GM18499 (cell line): ENCODE measurements at regions not wholly inside any gene's neighbourhood (a gene's known extent, or its start where the extent isn't known, plus 50 kb on each side); places are given as distances from the start of the nearest gene placed in this dataset.
"Not testable (repeated sequence)": the region's sequence is repeated elsewhere in the genome, so short reads cannot be mapped to it uniquely, and the experiment has no call there.

Experiments
- ATAC-seq: cut with Tn5 transposase; IDR thresholded peaks from one replicate; pipeline ENCODE4 v1.9.1; 2021; ENCODE audit warnings: moderate number of reproducible peaks; ENCODE audit not compliant: insufficient read depth, unreplicated experiment

DNA sequence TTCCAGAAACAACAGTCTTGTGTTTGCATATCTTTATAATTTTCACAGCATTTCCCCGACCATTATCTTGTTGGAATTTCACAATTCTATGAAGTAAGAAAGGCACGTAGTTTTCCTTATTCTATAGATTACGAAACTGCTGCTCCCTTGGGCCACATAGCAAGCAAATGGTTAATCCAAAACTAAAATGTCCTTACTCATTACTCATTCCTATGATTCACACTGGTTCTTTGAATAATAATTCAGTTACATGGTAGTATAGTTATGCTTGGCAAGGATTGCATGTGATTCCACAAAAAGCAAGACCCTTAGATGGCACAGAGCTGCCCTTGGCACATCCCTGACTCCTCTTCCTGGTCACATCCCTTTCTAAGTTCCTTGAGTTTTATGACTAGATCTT is 51.2 kb downstream of the OR13H1 start:
- ATAC-seq, result no peak

DNA sequence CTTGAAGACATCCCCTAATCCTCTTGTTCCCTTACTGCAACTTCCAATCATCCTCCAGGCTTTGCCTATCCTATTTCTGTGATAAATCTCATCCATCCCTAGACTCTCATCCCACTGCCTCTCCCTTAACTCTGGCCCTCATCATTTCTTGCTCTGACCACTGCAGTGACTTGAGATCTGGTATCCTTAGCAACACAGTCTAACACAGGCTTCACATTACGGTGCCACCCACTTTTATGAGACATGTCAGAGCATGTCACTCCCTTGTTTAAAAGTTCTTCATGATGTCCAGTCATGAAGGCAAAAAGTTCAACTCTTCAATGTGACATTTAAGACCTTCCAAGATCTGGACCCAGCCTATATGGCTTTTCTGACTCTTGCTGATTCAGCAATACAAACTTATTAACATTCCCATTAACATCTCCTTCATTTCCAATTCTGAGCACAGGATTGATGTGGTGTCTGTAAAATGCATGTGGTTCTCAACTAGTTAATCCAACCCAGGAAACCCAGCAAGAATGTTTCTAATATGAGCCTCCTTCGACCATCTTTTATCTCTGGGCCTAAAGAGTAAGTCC is 64.0 kb downstream of the OR13H1 start:
- ATAC-seq, result no peak

DNA sequence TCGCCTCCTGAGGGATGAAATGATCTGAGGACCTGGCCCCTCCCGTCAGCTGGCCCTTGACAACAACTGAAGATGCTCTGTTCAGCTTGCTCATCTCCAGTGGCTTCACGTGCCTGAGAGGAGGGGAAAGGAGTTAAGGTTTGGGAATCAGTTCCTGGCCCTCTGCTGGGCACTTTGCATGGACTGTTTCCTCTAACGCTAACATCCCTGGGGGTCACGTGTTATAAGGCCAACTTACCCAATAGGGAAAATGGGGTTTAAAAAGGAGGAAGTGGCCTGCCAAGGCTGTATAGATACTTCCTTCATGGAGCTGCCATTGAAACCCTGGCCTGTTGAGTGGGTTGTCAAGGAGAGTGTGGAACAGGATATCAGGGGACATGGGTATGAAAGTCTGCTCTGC is 65.6 kb downstream of the OR13H1 start:
- ATAC-seq, result no peak

DNA sequence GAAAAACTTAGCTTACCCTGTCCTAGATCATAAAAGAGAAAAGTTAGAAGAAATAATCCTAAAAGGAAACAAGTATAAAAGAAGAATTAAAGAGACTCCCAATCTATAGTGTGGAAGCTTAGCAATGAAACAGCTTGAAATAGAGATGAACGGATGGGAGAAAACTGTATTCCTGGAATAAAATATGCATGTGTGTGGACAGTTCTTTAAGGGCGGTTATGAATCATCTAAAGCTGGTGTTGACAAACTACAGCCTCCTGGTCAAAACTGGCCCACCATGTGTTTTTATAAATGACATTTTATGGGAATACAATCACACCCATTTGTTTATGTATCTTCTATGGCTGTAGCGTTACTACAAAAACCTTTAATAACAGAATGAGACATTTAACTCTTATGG is 69.4 kb downstream of the OR13H1 start:
- no peak for ATAC-seq

DNA sequence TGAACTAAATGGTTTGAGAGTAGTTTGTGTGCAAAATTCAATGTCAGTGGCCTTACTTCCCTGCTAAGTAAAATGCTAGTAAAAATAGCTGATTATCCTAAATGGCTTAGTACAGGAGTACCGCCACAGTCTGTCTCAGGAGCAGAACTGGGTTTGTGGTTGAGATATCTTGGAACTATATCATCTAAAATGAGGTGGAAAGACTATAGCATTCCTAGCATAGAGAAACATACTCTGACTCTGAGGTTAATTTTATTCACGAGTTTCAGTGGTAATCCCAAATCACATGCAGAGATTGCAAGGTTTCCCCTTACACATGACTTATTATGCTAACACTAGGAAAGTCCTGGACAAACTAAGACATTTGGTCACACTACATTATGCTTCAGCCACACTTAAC is 70.4 kb downstream of the OR13H1 start:
- no peak for ATAC-seq

DNA sequence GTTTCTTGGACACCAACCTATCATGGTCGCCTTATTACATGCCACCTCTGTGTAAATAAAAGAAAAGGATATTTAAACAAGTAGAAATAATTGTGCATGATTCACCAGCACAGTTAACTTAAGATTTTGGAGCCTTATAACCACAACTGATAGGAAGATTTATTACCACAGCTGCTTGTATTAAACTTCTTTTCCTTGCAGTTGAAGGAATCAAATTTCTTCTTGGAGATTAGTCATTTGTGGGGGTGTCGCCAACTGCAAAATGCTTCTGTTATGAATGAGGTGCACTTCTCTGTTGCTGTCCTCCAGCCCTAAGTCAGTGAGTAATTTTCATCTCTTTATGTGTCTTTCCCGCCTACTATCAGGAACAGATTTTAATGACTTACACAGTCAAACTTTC is 73.3 kb downstream of the OR13H1 start:
- no peak for ATAC-seq

DNA sequence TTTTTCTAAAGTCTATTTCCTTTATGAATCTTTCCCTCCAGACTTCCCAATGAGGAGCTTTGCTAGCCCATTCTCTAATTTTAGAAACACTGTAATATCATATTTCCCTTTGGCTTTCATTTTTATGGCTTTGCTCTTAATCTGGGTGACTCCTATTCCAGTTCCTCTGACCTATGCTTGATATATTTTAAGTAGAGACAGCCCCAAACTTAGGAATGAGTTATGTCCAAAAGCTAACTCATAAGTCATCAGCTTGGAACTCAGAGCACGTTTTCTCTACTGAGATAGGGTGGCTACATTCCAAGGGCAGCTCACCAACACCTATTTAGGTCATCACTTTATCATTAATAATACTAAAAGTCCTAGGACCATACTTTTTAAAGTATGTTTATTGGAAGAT is 77.8 kb downstream of the OR13H1 start:
- no peak for ATAC-seq

DNA sequence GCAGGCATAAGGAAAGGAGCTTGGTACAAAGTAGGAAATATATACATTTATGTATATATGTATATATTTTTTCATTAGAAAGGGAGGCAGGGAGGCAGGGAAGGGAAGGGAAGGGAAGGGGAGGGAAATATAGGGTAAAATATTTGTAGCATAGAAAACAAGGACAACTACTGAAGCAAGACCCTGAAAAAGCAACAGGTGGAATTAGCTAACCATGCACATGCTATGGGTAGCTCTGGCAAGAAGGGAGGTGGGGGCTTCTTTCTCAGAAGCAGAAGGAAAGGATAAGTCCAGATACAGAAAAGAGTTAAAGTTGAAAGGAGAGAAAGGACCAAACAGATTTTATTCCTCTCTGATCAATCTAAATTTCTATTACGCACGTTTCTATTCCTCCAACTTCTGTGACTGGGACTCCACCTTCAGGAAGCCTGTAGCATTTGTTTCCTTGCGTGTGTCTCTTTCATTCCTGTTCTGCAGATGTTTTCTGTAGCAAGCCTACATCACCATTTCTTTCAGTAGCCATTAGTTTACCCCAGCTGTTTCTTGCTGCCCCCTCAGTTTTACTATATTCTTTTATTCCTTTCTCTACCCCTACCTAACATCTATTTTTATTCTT is 82.9 kb downstream of the OR13H1 start:
- ATAC-seq, result no peak

DNA sequence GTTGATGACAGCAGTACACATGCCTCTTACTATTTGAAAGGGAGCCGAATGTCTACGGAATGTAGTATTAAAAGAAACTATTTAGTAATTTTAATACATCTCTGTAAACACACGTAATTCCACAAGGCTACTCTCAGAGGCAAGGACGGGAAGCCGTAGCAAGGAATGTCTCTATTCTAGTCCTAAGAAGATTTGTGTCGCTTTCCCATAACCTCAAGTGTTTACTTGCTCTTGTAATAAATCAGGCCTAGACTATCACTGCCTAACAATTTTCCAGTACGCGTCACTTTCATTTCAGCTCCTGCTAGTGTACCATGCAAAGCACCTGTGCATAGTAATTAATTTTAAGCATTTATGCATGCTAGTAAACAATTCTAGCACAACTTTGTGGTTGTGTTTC is 86.7 kb downstream of the OR13H1 start:
- no peak for ATAC-seq

DNA sequence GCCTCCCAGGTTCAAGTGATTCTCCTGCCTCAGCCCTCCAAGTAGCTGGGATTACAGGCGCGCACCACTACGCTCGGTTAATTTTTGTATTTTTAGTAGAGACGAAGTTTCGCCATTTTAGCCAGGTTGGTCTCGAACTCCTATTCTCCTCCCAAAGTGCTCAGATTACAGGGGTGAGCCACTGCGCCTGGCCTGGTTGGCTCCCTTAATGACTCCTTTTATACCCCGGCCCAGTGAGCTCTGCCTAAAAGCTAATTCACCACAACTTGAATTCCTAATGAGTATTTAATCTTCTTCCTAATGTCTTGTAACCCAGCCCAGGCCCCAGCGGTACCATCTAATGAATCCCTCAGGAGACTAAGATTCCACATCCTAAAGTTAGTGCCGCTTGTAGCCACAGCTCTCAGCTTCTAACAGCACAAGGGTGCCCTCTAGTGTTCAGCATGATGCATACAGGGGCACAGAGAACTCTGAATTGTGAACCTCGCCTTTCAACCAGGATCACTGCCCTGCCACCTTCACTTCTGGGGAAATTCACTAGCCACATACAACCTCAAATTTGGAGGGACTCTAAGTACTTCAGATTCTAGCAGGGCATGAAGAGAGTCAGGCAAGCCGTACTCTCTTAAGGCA is 89.5 kb downstream of the OR13H1 start:
- peak; percentile 91 for ATAC-seq

DNA sequence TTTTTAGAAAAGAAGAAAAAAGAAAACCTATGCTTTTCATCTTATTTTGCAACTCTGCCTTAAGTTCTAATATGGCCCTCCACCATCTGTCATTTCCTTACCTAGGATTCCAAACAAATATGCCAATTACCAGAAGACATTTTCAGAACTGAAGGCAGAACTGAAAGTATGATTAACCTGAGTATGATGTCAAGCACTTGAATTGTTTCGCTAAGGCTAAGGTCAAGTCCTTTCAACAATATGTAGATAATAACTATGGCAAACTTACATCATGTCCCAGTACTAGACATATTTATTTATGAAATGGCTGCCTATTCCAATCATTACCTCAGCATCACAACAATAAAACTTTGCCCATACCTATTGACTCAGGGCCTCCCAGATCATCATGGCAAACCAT is 91.0 kb downstream of the OR13H1 start:
- ATAC-seq, result no peak

DNA sequence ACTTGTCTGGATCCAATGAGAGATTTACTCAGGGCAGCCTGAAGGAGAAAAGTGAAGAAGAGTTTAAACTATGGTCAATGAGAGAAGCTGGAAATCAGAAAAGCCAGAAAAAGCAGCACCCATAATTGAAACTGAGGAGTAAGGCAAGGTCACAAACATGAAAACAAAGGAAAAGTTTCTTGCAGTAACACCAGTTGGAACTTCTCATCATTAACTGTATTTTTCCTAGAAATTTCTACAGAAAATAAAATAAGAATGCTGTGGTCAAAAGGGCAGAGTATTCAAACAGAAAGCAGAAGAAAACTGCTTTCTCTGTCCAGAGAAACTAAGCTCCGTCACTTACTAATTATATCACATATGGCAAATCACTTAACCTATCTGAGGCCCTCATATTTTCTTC is 102.2 kb downstream of the OR13H1 start:
- ATAC-seq, result no peak

DNA sequence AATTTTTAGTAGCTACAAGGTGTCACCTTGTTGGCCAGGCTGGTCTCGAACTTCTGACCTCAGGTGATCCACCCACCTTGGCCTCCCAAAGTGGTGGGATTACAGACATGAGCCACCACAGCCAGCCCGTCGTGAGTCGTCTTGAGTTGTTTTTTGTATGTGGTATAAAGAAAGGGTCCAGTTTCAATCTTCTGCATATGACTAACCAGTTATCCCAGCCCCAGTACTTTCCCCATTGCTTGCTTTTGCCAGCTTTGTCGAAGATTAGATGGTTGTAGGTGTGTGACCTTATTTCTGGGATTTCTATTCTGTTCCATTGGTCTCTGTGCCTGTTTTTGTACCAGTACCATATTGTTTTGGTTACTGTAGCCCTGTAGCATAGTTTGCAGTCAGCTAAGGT is 105.9 kb downstream of the OR13H1 start:
- no peak for ATAC-seq

DNA sequence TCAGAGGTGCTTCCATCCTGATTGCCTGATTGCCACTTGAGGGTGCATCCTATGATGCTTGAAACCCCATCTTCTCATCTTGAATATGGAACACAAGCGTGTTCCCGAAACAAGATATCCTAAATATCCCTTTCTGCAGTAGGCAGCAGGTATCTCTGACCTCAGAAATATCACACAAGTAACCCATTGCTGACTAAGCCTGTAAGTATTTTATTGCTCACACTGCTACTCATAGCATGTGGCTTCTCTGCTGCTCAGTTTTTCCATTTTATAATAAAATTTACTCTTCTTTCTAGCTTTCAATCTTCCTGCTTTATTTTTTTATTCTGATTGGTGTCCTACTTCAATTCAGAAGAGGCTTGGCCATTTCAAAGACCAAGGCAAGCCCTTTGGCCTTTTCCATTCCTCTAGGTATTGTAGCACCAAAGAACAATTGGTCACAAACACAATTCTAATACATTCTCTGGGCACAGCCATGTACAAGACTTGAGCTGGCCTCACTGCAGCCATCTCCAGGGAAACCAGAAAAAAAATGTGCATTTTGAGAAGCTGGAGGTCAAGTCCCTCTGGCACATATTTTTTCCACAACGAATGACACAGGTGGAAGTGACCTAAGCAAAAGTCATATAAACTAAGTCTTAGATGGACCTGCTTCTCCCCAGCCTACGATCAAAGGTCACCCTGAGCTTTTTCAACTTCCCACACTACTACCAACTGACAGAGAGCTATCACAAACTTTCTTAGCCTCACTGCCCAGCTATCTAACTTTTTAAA is 107.0 kb downstream of the OR13H1 start:
- no peak for ATAC-seq

DNA sequence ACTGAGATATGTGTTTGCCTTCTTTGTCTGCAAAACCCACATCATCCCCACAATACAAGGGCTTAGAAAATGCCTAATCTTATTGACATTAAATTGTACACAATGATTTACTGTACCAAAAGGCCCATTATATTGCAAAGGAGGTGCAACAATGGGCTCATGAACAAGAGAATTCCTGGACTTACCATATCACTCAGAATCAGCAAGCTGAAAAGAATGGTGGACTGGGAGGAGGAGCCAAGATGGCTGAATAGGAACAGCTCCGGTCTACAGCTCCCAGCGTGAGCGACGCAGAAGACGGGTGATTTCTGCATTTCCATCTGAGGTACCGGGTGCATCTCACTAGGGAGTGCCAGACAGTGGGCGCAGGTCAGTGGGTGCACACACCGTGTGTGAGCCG is 119.9 kb downstream of the OR13H1 start:
- ATAC-seq, result not testable (repeated sequence)

DNA sequence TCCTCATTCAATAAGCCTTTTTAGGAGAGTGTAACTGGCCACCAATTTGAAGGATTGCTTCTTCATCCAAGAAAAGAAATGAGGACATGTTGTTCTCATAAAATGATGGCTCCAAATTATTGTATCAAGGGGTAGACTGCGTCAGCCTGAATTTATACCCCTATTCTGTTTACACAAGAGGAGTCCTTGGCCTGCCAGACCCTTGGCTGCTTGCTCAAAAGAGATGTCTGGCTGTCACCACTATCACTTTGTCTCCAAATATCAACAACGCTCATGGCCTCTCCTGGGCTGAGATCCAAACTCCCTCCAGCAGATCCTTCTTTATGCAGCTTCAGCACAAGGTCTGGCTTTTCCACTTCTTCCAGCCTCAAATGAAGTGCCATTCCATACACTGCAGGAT is 127.9 kb downstream of the OR13H1 start:
- no peak for ATAC-seq

DNA sequence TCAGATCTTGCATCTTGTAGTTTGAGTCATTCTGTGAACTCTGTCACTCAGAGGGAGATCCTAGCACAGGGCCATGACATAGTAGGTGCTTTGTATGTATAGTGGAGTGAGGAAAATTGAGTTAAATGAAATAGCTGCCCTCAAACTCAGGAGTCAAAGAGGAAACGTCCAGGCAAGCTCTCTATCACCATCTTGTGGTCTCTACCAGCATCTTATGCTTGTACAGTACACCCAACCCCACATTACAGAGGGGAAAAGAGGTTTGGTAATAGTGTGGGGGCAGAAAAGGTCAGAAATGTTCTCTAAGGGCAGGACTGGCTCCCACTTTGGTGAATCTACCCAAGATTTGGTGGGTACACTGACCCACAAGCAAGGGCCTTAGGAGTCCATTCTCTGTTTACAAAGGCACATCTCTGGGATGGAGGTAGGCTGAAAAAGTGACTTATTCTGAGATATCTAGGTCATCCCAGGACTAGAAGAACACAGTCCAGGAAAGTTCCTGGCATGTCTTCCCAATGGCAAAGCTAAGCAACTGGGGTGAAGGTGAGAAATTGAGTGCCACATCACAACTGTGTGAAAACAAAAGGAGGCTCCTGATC is 131.8 kb downstream of the OR13H1 start:
- no peak for ATAC-seq

DNA sequence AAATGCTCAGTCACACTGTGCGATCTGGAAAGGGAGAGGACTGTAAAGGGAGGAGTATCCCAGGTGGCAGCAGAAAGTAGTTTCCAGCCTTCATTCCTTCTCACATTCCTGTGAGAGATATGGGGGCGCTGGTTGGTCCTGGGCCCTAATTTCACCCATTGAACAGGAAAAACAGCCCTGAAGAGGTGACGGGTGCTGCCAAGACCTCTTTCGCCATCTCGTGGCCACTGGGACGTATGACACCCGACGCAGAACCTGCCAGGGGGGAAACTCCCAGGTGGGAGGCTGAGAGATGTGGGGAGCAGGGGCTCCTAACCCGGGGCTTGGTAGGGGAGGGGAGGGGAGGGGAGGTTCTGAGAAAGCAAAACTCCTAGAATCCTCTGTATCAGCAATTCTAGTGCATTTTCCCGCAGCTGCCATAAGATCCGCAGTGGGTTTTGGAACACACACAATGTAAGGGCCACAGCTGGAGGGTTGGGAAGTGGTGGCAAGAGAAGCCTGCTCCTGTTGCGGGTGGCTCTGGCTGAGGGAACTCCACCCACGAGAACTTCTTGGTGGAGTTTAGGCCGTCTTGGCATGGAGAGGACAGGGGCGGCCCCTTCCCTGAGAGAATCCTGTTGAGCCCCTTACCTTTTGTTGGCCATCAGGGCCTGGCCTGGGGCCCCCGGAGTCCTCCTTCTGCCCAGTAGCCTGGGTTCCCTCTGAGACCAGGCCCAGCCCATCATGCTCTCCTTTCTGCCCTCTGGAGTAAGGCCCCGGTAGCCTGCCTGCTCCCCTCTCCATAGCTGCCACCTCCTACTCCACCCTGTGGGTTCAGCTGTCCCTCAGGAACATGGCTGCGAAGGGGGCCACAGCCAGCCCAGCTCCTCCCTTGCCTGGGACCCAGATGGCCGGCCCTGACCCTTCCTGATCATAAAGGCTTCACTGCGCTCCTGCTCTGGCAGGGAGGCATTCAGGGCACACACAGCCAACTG is 134.1 kb downstream of the OR13H1 start:
- ATAC-seq, result no peak

DNA sequence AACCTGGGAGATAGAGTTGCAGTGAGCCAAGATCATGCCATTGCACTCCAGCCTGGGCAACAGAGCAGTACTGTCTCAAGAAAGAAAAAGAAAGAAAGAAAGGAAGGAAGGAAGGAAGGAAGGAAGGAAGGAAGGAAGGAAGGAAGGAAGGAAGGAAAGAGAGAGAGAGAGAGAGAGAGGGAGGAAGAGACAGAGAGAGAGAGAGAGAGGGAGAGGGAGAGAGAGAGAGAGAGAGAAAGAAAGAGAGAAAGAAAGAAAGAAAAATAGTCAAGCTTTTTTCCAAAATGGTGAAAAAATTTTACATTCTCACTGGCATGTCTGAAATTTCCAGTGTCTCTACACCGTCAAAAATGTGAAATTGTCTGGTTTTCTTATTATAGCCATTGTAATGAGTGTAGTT is 138.9 kb downstream of the OR13H1 start:
- not testable (repeated sequence) for ATAC-seq

DNA sequence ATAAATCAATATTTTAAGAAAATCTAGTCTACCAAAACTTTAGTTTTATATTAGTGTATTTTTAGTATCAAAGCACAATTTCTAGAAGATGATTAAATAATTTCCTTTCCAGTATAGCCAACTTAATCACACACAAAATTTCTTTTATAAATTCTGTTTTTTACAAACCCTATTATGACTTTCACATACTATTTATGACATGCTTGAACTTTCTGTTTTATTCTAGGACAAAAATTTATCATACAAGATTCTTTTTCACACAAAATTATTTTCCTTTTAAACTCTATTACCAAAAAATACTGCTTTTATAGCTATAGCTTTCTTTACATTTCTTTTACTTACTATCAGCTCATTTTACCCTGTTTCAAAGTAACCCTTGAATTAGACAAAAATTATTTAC is 149.5 kb downstream of the OR13H1 start:
- no peak for ATAC-seq
